GM21390 (cell line): ENCODE measurements at regions not wholly inside any gene's neighbourhood (a gene's known extent, or its start where the extent isn't known, plus 50 kb on each side); places are given as distances from the start of the nearest gene placed in this dataset.
"Not testable (repeated sequence)": the region's sequence is repeated elsewhere in the genome, so short reads cannot be mapped to it uniquely, and the experiment has no call there.

Experiments
- ATAC-seq: cut with Tn5 transposase; IDR thresholded peaks from one replicate; pipeline ENCODE4 v1.9.1; 2021; ENCODE audit not compliant: unreplicated experiment

- not testable (repeated sequence) for ATAC-seq
Observed at GRCh38 chr2:8510055-8510454, 171.8 kb upstream of the ID2 start.

GRCh38 chr2:8510519-8510918 is 171.3 kb upstream of the ID2 start:
- ATAC-seq = no peak

- ATAC-seq = no peak
Observed at GRCh38 chr2:8511868-8512612, 169.8 kb upstream of the ID2 start.

GRCh38 chr2:8513601-8514273 is 168.1 kb upstream of the ID2 start:
- no peak for ATAC-seq

GRCh38 chr2:8514274-8514662 is 167.6 kb upstream of the ID2 start:
- ATAC-seq = no peak

GRCh38 chr2:8514796-8515758 is 166.8 kb upstream of the ID2 start:
- peak; percentile 71 for ATAC-seq

- ATAC-seq = peak; percentile 37
Observed at GRCh38 chr2:8515864-8516533, 165.9 kb upstream of the ID2 start.

GRCh38 chr2:8517850-8518498 is 163.9 kb upstream of the ID2 start:
- ATAC-seq = no peak

GRCh38 chr2:8518979-8519668 is 162.7 kb upstream of the ID2 start:
- ATAC-seq = no peak

GRCh38 chr2:8520791-8521344 is 161.0 kb upstream of the ID2 start:
- no peak for ATAC-seq

- peak; percentile 25 for ATAC-seq
Observed at GRCh38 chr2:8522687-8523086, 159.2 kb upstream of the ID2 start.

- no peak for ATAC-seq
Observed at GRCh38 chr2:8524388-8524787, 157.5 kb upstream of the ID2 start.

GRCh38 chr2:8524823-8525222 is 157.0 kb upstream of the ID2 start:
- no peak for ATAC-seq

GRCh38 chr2:8525236-8525581 is 156.6 kb upstream of the ID2 start:
- no peak for ATAC-seq

GRCh38 chr2:8525582-8526402 is 156.1 kb upstream of the ID2 start:
- ATAC-seq = peak; percentile 70

- ATAC-seq = no peak
Observed at GRCh38 chr2:8526403-8526696, 155.5 kb upstream of the ID2 start.

- no peak for ATAC-seq
Observed at GRCh38 chr2:8527031-8527430, 154.8 kb upstream of the ID2 start.

GRCh38 chr2:8527676-8528075 is 154.2 kb upstream of the ID2 start:
- ATAC-seq = no peak

- no peak for ATAC-seq
Observed at GRCh38 chr2:8528863-8529262, 153.0 kb upstream of the ID2 start.
